HUES6 (cell line): ENCODE measurements at regions not wholly inside any gene's neighbourhood (a gene's known extent, or its start where the extent isn't known, plus 50 kb on each side); places are given as distances from the start of the nearest gene placed in this dataset.

Experiments
- H3K27ac ChIP-seq: 2 replicates; pipeline ENCODE4 v1.7.0; 2013; ENCODE audit warnings: low read depth, mild to moderate bottlenecking, low read length, inconsistent platforms
- H3K27me3 ChIP-seq: 2 replicates; pipeline ENCODE4 v1.6.1; 2013; ENCODE audit warnings: low read length; ENCODE audit not compliant: control insufficient read depth, insufficient read depth
- H3K36me3 ChIP-seq: 2 replicates; pipeline ENCODE4 v1.6.1; 2013; ENCODE audit warnings: low read length; ENCODE audit not compliant: control insufficient read depth, insufficient read depth
- H3K4me1 ChIP-seq: 2 replicates; pipeline ENCODE4 v1.6.1; 2013; ENCODE audit warnings: low read length; ENCODE audit not compliant: control insufficient read depth, insufficient read depth
- H3K4me3 ChIP-seq: 2 replicates; pipeline ENCODE4 v1.5.1; 2013; ENCODE audit warnings: low read depth, low read length
- H3K9ac ChIP-seq: one replicate; pipeline ENCODE4 v1.6.1; 2013; ENCODE audit warnings: mild to moderate bottlenecking, low read length
- H3K9me3 ChIP-seq: 2 replicates; pipeline ENCODE4 v1.6.1; 2013; ENCODE audit warnings: low read depth, low read length; ENCODE audit not compliant: control insufficient read depth, insufficient read depth

DNA sequence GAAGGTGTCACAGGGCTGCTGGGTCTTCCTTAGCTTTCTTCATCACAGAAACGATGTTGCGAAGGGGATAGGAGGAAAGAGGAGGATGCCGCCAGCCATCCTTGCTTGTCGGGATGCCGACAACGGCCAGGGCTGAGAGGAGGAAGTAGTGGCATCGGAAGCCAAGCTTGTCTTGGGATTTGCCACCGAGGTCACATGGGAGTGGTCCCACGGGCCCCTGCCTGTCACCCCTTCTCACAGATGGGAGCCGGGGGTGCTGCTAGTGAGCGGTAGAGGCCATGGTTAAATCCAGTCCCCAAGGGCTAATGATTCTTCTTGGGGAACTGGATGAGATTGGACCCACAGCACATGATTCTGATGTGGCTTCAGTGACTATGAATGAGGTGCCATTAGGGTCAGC, 1375.8 kb downstream of the BRD1 start:
- Histone ChIP-seq H3K27me3 (no peaks in the 10 kb centered on the region), H3K9ac (no peak overlapping the region), H3K9me3 (no peaks in the 10 kb centered on the region; the same call in 1 of the 2 replicates), H3K27ac (no peak overlapping the region), H3K4me3 (no peak overlapping the region), H3K36me3 (no peaks in the 10 kb centered on the region), H3K4me1 (no peaks in the 10 kb centered on the region)

DNA sequence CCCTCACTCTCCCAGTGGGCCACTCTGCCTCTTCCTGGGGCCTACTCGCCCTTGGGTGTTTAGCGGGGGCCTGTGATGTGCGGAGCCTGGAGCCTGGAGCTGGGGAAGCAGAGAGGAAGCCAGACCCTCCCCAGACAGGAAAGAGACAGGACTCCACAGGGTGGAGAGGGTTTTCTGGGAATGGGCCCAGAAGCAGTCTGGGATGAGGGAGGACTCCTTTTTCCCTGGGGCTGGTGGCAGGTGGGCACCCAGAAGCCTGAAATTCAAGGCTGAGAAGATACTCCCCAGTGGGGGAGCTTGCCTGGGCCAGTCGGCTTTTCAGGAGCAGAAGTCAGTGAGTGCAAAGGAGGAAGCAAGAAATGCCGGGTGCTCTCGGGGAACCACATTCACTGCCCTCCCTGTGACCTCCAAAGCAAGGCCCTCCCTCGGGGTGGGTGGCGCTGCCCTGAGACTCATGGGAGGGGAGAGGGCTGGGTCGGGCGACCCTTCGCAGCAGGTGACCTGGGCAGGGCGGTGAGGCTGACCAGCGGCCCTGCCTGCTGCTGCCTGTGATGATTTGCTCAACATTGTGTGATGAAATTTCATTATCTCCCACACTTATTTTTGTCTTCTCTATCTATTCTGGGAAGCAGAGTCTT, 1377.4 kb downstream of the BRD1 start:
- Histone ChIP-seq H3K27me3 (no peaks in the 10 kb centered on the region), H3K36me3 (no peaks in the 10 kb centered on the region), H3K4me3 (no peak overlapping the region), H3K9ac (no peak overlapping the region), H3K27ac (no peak overlapping the region), H3K9me3 (no peaks in the 10 kb centered on the region; the same call in 1 of the 2 replicates), H3K4me1 (no peaks in the 10 kb centered on the region)

DNA sequence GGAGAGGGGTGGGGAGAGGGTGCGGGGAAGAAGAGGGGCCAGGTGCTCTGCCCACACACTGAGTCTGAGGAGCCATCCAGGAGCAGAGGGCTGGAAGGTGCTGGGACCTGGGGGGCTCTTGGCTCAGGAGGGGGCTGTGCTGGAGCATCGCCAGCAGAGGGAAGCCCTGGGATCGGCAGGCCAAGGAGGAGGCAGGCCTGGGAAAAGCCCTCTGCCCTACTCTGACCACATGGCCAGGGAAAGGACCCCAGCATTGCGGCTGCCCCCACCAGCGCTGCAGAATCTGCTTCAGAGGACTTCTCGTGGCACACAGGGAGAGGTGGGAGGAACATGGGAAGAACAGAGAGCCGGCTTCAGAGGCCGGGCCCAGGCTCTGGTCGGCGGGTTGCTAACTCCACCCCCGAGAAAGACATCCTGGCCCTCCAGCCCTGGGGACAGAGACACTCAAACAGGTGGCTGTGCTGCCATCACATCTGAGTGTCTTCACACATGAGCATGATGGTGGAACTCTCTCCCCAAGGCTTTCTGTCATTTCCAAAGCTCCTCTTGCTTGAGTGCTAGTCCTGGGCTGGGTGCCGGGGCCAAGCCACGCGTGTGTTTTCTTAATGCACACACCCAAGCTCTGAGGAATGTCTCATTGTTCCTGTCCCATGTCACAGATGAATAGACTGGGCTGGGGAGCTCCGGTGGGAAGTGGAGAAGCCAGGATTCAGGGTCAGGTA, 1378.0 kb downstream of the BRD1 start:
- no peak overlapping the region for H3K4me3 ChIP-seq
- H3K4me1 ChIP-seq: no peaks in the 10 kb centered on the region
- H3K27me3 ChIP-seq: no peaks in the 10 kb centered on the region
- H3K27ac ChIP-seq: no peak overlapping the region
- no peak overlapping the region for H3K9ac ChIP-seq
- H3K9me3 ChIP-seq: no peaks in the 10 kb centered on the region; the same call in 1 of the 2 replicates
- H3K36me3 ChIP-seq: no peaks in the 10 kb centered on the region

DNA sequence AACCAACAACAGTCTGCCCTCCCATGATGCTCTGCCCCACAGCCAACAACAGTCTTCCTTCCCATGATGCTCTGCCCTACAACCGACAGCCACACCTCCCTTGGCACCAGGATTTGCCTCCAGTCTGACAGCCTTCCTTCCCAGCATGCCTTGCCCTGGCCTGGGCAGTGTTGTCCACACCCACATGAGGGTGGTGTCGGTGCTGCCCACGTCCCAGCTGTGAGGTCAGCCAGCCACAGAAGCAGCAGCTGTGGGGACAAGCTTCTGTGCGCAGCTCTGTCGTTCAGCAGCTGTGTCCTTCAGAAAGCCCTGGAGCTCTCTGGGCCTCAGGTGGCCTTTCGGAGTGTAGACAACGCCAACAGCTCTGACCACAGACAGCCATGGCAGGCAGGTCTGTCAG, 1378.9 kb downstream of the BRD1 start:
- Histone ChIP-seq H3K4me3 (no peak overlapping the region), H3K27me3 (no peaks in the 10 kb centered on the region), H3K9ac (no peak overlapping the region), H3K9me3 (no peaks in the 10 kb centered on the region; the same call in 1 of the 2 replicates), H3K4me1 (no peaks in the 10 kb centered on the region), H3K36me3 (no peaks in the 10 kb centered on the region), H3K27ac (no peak overlapping the region)

DNA sequence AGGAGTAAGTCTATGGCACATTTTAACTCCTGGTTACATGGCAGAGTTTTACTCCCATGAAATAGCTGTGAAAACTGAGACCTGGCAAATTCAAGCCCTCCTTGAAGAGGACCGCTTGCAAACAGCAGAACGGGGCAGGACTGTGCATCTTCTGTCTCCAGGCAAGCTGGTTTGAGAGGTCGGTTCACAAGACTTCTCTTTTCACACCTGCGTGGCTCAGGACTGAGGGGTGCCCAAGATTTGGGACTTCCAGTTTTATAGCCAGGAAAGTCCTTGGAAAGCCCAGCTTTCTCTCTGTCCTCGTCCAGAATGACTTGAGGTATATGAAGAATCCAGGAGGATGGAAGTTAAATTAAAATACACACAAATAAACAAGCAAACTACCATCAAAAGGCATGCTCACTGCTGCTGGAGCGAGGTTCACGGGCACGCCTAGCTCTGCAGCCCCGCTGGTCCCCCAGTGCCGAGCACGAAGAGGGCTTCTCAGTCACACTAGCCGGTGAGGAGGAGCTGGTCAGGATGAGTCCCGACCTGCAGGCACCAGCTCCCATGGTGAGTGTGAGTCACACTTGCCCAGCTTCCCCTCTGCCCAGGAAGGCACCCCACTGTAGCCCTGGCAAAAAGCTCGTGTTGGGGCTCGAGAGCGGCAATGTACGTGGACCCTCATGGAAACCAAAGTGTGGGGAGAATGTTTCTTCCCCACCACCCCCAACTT, 1382.4 kb downstream of the BRD1 start:
- H3K36me3 ChIP-seq: no peaks in the 10 kb centered on the region
- no peaks in the 10 kb centered on the region for H3K27me3 ChIP-seq
- no peaks in the 10 kb centered on the region for H3K4me1 ChIP-seq
- no peak overlapping the region for H3K4me3 ChIP-seq
- H3K9ac ChIP-seq: no peak overlapping the region
- no peak overlapping the region for H3K27ac ChIP-seq
- H3K9me3 ChIP-seq: no peaks in the 10 kb centered on the region; the same call in 1 of the 2 replicates

DNA sequence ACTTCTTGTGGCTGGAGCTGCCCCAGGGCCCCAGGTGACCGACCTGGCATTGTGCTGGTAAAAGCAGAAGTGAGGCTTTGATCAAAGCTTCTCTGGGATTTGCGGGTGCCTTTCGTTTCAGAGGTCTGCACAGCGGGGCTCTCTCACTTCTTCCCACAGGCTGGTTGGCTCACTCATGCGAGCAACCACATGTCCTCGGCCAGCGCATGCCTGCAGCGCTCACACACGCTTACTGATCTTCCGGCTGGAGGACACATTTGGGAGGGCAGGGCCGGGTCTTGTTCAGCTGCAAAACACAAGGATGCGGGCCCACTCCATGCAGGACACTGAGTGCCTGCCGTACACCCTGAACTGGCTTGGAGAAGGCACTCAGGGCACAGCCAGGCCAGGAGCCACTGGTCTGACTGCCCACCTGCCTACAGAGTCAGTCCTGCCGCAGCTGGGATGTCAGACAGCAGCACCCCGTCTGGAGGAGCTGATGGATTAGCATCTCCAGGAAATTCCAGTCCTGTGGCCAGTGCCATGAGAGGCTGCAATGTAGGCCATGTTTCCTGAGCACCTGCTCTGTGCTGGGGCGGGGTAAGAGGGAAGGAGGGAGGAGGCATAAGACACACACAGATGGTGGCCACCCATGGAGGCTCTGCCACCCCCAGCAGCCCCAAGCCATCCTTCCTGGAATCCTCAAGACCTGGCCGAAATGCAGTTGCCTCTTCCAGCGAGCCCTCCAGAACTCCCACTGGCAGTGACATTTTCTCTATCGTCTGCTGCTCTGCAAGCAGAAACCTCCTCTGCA, 1383.2 kb downstream of the BRD1 start:
- Histone ChIP-seq H3K4me3 (no peak overlapping the region), H3K4me1 (no peaks in the 10 kb centered on the region), H3K27me3 (no peaks in the 10 kb centered on the region), H3K9ac (no peak overlapping the region), H3K9me3 (no peaks in the 10 kb centered on the region; the same call in 1 of the 2 replicates), H3K36me3 (no peaks in the 10 kb centered on the region), H3K27ac (no peak overlapping the region)

DNA sequence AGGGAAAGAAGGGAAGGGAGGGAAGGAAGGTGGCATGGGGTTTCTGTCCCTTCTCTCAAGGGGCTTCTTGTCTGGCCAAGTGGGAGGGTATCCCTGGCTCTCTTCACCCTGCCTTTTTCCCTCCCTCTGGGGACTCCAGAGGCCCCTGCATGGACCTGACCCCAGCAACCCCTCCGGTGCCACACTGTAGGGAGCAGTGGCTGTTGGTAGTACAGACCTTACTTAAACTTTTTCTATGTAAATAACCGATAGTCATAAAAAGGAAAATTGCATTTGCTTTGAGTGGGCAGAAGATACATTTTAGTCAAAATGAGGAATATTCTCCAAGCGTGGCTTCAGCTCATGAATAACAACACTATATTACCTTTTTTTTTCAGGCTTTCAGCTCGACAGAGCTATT, 1384.0 kb downstream of the BRD1 start:
- Histone ChIP-seq H3K9ac (no peak overlapping the region), H3K4me3 (no peak overlapping the region), H3K9me3 (no peaks in the 10 kb centered on the region; the same call in 1 of the 2 replicates), H3K4me1 (no peaks in the 10 kb centered on the region), H3K36me3 (no peaks in the 10 kb centered on the region), H3K27me3 (no peaks in the 10 kb centered on the region), H3K27ac (no peak overlapping the region)

DNA sequence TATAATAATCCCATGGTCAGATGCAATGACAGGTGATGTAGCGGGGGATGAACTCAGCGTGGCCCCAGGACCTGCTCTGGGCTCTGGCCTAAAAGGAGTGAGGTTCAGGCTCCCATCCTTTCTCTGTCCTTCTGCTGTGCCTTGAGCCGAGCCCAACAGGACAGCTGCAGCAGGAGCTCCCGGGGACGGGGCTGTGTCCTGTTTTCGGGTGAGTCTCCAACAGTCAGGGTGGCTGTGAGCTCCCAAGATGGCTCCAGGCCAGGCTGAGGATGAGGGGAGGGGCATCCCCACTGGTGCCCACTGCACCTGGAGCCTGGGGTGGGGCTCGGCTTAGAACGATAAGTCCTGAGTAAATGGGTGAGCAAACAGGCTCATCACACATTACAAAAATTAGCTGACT, 1385.0 kb downstream of the BRD1 start:
- H3K9me3 ChIP-seq: no peaks in the 10 kb centered on the region
- H3K4me3 ChIP-seq: no peak overlapping the region
- no peak overlapping the region for H3K9ac ChIP-seq
- no peaks in the 10 kb centered on the region for H3K36me3 ChIP-seq
- no peaks in the 10 kb centered on the region for H3K27me3 ChIP-seq
- H3K27ac ChIP-seq: no peak overlapping the region
- H3K4me1 ChIP-seq: no peaks in the 10 kb centered on the region

DNA sequence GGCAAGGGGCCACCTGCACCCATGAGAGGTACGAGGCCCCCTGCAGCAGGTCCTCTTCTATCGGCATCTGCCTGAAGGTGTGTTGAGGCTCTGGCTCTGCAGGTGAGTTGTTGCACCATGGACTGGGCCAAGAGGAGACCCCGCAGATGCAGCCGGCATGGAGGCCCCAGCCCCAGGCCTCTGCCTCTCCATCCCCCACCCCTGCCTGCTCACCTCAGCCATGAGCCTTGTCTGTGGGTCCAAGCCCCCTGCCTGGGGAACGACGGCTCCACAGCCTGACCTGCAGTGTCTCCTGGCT, 1386.2 kb downstream of the BRD1 start:
- Histone ChIP-seq H3K9me3 (no peaks in the 10 kb centered on the region), H3K4me3 (no peak overlapping the region), H3K27ac (no peak overlapping the region), H3K36me3 (no peaks in the 10 kb centered on the region), H3K4me1 (no peaks in the 10 kb centered on the region), H3K9ac (no peak overlapping the region), H3K27me3 (no peaks in the 10 kb centered on the region)

DNA sequence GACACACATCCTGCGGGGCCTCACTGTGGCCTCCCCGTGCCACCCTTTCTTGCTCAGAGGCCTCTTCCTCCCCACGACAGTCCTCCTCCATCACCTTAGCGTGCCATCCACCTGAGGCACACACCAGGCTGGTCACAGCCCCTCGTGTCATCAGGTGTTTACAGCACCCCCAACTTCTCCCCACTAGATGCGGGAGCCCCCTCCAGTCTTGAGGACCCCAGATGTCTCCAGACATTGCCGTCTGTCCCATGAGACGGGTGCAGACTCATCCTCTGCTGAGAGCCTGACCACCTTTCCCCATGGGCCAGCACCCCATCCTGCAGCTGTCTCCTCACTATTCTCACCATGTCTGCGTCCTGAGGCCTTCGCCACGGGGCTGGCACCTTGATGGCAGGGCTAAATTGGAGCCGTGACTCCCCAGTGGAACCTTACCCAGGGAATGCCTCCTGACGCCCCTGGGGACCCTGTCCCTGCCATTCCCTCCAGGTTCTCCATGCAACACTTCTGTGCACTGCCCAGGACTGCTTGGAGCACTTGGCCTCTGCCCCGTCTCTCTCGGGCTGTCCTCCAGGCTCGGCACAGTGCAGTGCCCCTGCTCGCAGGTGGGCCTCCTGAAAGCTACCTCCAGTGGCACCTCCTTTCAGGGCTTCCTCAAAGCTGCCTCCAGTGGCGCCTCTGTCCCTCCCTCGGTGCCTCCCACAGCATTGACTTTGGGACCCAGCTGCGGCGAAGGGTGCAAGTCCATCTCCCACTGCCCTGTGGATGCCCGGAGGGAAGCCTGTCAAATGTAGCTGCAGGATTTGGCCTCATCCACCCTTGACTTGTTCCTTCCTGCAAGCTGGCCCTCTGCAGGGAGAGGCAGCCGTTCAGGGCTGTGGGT, 1386.8 kb downstream of the BRD1 start:
- Histone ChIP-seq H3K36me3 (no peaks in the 10 kb centered on the region), H3K27ac (no peak overlapping the region), H3K9ac (no peak overlapping the region), H3K4me1 (no peaks in the 10 kb centered on the region), H3K9me3 (no peaks in the 10 kb centered on the region), H3K4me3 (no peak overlapping the region), H3K27me3 (no peaks in the 10 kb centered on the region)
